ENCODE measurements at regions not wholly inside any gene's neighbourhood (a gene's known extent, or its start where the extent isn't known, plus 50 kb on each side); places are given as distances from the start of the nearest gene placed in this dataset.

DNA sequence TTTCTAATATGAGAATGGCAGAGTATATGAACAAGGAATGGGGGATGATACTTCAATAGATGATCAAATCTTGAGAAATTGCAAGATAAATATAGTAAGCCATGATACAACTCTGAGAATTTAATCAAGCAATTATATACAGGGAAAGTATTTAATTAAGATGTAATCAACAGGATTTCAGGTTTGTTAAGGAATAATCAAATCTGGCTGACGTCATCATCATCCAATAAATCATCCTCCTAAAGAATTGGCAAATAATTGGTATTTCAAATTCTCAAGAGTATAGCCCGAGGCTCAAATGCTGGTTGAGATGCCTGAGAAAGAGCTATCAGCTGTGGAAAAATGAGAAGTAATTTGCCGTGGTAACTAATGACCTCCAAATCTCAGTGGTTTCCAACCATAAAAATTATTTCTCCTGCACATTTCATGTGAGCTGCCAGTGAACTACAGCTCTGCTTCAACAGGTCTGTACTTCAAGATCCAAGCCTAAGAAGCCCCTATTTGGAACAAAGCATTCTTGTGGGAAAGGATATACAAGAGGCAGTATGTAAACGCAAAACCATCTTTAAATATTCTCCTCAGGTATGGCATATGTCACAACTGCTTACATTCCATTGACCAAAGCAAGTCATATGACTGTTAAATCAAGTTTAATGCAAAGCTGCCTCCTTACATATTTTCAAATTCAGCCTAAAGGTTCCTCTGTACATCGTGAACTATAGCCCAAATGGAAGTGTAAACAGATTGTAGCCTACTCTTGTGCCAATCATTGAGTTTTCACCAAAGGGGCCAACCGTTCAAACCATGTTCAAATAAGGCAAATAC lies 503.0 kb downstream of the KIF20B start:
- TF ChIP-seq, protein P1, sequence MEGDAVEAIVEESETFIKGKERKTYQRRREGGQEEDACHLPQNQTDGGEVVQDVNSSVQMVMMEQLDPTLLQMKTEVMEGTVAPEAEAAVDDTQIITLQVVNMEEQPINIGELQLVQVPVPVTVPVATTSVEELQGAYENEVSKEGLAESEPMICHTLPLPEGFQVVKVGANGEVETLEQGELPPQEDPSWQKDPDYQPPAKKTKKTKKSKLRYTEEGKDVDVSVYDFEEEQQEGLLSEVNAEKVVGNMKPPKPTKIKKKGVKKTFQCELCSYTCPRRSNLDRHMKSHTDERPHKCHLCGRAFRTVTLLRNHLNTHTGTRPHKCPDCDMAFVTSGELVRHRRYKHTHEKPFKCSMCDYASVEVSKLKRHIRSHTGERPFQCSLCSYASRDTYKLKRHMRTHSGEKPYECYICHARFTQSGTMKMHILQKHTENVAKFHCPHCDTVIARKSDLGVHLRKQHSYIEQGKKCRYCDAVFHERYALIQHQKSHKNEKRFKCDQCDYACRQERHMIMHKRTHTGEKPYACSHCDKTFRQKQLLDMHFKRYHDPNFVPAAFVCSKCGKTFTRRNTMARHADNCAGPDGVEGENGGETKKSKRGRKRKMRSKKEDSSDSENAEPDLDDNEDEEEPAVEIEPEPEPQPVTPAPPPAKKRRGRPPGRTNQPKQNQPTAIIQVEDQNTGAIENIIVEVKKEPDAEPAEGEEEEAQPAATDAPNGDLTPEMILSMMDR (IDR thresholded peaks at IDR 0.05; ENCODE audit: low read depth, low read length, missing input control) = no peak
- no peak for TF ChIP-seq YY1 (IDR thresholded peaks at IDR 0.05)
- no peak for TF ChIP-seq RAD21 (IDR thresholded peaks at IDR 0.05)
- no peak for TF ChIP-seq EGR1 (IDR thresholded peaks at IDR 0.05; ENCODE audit: low read depth in 2 of 2)
